SK-N-MC (cell line): ENCODE measurements at regions not wholly inside any gene's neighbourhood (a gene's known extent, or its start where the extent isn't known, plus 50 kb on each side); places are given as distances from the start of the nearest gene placed in this dataset.

Experiments
- EZH2 ChIP-seq: fragments of 200-600 bp; sonication (generic); IDR thresholded peaks from one replicate; pipeline ENCODE4 v1.6.1; 2017; ENCODE audit warnings: antibody characterized with exemption
- FOXP2 ChIP-seq: optimal IDR thresholded peaks from 2 replicates; pipeline ENCODE3; 2011; ENCODE audit warnings: mild to moderate bottlenecking, moderate library complexity; ENCODE audit not compliant: insufficient read depth; ENCODE audit errors: extremely low read length, control extremely low read depth
- POLR2AphosphoS5 ChIP-seq: IDR thresholded peaks from 2 replicates; pipeline ENCODE4 v1.6.1; 2012; ENCODE audit warnings: mild to moderate bottlenecking, low read depth, low read length, borderline replicate concordance

DNA sequence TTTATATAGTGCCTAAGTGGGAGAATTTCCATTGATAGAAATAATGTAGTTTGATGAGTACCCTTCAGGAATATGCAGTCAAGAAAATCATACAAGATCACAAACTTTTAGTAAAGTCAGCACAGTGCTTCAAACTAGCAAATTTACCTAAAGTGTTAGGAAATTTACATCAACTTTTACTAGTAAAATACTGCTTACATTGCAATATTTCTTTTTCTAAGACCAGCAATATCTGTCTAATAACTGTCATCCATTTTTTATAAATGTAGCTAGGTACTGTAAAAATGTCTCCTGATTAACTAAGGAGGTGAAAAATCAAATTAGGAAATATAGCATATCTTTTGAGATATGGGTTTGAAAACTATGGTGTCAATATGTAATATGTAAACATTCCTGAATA lies 405.4 kb downstream of the MDFIC start:
- TF ChIP-seq EZH2 (no peak), POLR2AphosphoS5 (no peak), FOXP2 (no peak)
